Retinal pigment epithelial cell (primary cell): ENCODE measurements at regions not wholly inside any gene's neighbourhood (a gene's known extent, or its start where the extent isn't known, plus 50 kb on each side); places are given as distances from the start of the nearest gene placed in this dataset.

Experiments
- DNase-seq: peaks from one replicate; pipeline ENCODE4 v3.0.0-alpha.2; 2010; ENCODE audit warnings: low read depth
- H3K4me3 ChIP-seq: 2 replicates; pipeline ENCODE4 v1.5.1; 2011; ENCODE audit warnings: mild to moderate bottlenecking, low read length, control low read depth, moderate library complexity
- CTCF ChIP-seq: conservative IDR thresholded peaks from 2 replicates; pipeline ENCODE4 v1.5.1; 2011; ENCODE audit warnings: low read depth, low read length, control low read depth, inconsistent platforms

GRCh38 chr18:7459851-7460770 is 107.0 kb upstream of the PTPRM start:
- H3K4me3 ChIP-seq, result no peak overlapping the region
- TF ChIP-seq CTCF, result no peak
- DNase-seq, result no peak

GRCh38 chr18:7464245-7464966 is 102.7 kb upstream of the PTPRM start:
- no peak overlapping the region for H3K4me3 ChIP-seq
- no peak for TF ChIP-seq CTCF
- DNase-seq, result peak; percentile 7

DNA sequence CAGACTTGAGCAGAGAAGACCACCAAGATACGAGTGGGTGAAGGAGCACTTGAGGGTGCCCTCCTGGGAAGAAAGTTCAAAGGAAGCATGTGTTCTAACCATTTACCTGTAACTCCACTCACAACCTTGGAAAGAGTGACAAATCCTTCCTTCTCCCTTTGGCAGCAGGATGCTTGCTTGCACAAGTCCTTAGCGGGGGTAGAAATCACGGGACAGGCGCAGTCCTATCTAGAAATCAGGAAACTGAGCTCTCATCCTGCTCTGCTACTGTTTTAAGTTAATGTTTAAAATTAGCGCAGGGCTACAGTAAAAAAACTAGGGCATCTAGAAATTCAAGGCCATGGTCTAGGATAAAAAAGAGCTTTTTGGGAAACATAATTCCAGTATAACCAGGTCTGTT is 100.9 kb upstream of the PTPRM start:
- no peak for DNase-seq
- TF ChIP-seq CTCF, result no peak
- H3K4me3 ChIP-seq, result no peak overlapping the region

- no peak for DNase-seq
- no peak overlapping the region for H3K4me3 ChIP-seq
- TF ChIP-seq CTCF, result no peak
Measured at GRCh38 chr18:7467708-7468466, 99.2 kb upstream of the PTPRM start.

GRCh38 chr18:7470101-7470500 is 97.0 kb upstream of the PTPRM start:
- H3K4me3 ChIP-seq, result no peak overlapping the region
- TF ChIP-seq CTCF, result no peak
- no peak for DNase-seq

DNA sequence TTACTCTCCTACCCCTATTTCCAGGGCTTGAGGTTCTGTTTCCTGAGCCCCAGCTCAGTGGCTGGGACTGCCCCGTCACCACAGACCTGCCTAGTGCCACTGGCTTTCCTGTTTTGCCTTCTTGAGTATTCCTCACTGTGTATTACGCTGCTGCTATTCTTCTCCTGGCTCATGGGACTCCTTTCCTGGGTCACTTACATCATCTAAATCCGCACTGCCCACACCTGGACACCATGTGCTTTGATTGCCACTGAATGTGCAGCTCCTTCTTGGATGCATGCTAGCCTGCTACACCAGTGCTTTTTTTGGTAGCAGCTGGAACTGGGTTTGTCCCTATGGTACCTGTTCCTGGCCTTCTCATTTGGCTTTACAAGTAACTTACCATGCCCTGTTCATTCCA is 96.6 kb upstream of the PTPRM start:
- DNase-seq, result no peak
- no peak for TF ChIP-seq CTCF
- H3K4me3 ChIP-seq, result no peak overlapping the region
